Neural cell (in vitro differentiated cells): ENCODE measurements at regions not wholly inside any gene's neighbourhood (a gene's known extent, or its start where the extent isn't known, plus 50 kb on each side); places are given as distances from the start of the nearest gene placed in this dataset.

Source experiments
- H2AFZ ChIP-seq: fragments of 200-600, 300-800 bp; sonication (generic), shearing (Covaris generic); 2 replicates; pipeline ENCODE4 v1.6.0; 2014; ENCODE audit warnings: low read depth, mild to moderate bottlenecking, antibody characterized with exemption, low read length, moderate library complexity
- H3F3A ChIP-seq: fragments of 200-600 bp; shearing (Covaris generic); 2 replicates; pipeline ENCODE4 v1.6.1; 2016; ENCODE audit warnings: mild to moderate bottlenecking, moderate library complexity, mixed read lengths, antibody characterized with exemption, low read length; ENCODE audit not compliant: insufficient read depth, poor library complexity, severe bottlenecking
- H3K27ac ChIP-seq: fragments of 200-600, 300-800 bp; sonication (generic), shearing (Covaris generic); 2 replicates; pipeline ENCODE4 v1.5.1; 2014; ENCODE audit warnings: mild to moderate bottlenecking, low read length, moderate library complexity
- H3K27me3 ChIP-seq: fragments of 300-800, 200-600 bp; sonication (generic), shearing (Covaris generic); 2 replicates; pipeline ENCODE4 v1.6.0; 2014; ENCODE audit warnings: mild to moderate bottlenecking, low read depth, low read length, moderate library complexity; ENCODE audit not compliant: insufficient read depth
- H3K36me3 ChIP-seq: fragments of 300-800, 200-600 bp; sonication (generic), shearing (Covaris generic); 2 replicates; pipeline ENCODE4 v1.5.1; 2014; ENCODE audit warnings: mild to moderate bottlenecking, antibody characterized with exemption, low read length, moderate library complexity; ENCODE audit not compliant: insufficient read depth
- H3K4me2 ChIP-seq: fragments of 300-800, 200-600 bp; sonication (generic), shearing (Covaris generic); 2 replicates; pipeline ENCODE4 v1.6.0; 2014; ENCODE audit warnings: mild to moderate bottlenecking, low read length
- H3K4me3 ChIP-seq: fragments of 300-800, 200-600 bp; sonication (generic), shearing (Covaris generic); 2 replicates; pipeline ENCODE4 v1.5.1; 2014; ENCODE audit warnings: mild to moderate bottlenecking, low read length, moderate library complexity
- H3K79me2 ChIP-seq: fragments of 200-600 bp; shearing (Covaris generic); replicated peaks from 2 replicates; pipeline ENCODE4 v1.6.0; 2014; ENCODE audit warnings: mild to moderate bottlenecking, low read length, moderate library complexity; ENCODE audit not compliant: insufficient read depth
- H3K9ac ChIP-seq: fragments of 300-800, 200-600 bp; sonication (generic), shearing (Covaris generic); 2 replicates; pipeline ENCODE4 v1.6.1; 2016; ENCODE audit warnings: mild to moderate bottlenecking, low read length, mixed read lengths
- H3K9me2 ChIP-seq: fragments of 200-600 bp; shearing (Covaris generic); 2 replicates; pipeline ENCODE4 v1.6.1; 2016; ENCODE audit warnings: mild to moderate bottlenecking, low read length, mixed read lengths; ENCODE audit not compliant: insufficient read depth
- H3K9me3 ChIP-seq: fragments of 200-600, 300-800 bp; sonication (generic), shearing (Covaris generic); 2 replicates; pipeline ENCODE4 v1.6.1; 2016; ENCODE audit warnings: mild to moderate bottlenecking, mixed run types, low read length, moderate library complexity, mixed read lengths
- H4K20me1 ChIP-seq: fragments of 200-600 bp; shearing (Covaris generic); 2 replicates; pipeline ENCODE4 v1.6.1; 2016; ENCODE audit warnings: mild to moderate bottlenecking, mixed run types; ENCODE audit not compliant: insufficient read depth
- CTCF ChIP-seq: fragments of 450-650 bp; IDR thresholded peaks from 2 replicates; pipeline ENCODE4 v1.5.1; 2014; ENCODE audit warnings: antibody characterized with exemption, mild to moderate bottlenecking, moderate library complexity; ENCODE audit not compliant: poor library complexity, severe bottlenecking
- EP300 ChIP-seq: fragments of 450-650 bp; conservative IDR thresholded peaks from 2 replicates; pipeline ENCODE4 v1.6.1; 2014; ENCODE audit warnings: antibody characterized with exemption, mild to moderate bottlenecking, moderate library complexity; ENCODE audit not compliant: poor library complexity, severe bottlenecking
- MXI1 ChIP-seq: fragments of 450-650 bp; conservative IDR thresholded peaks from 2 replicates; pipeline ENCODE4 v1.6.1; 2014; ENCODE audit warnings: antibody characterized with exemption, mild to moderate bottlenecking; ENCODE audit not compliant: poor library complexity, severe bottlenecking
- POLR2AphosphoS5 ChIP-seq: IDR thresholded peaks from 2 replicates; pipeline ENCODE4 v1.6.1; 2012
- RAD21 ChIP-seq: fragments of 450-650 bp; conservative IDR thresholded peaks from 2 replicates; pipeline ENCODE4 v1.6.1; 2014; ENCODE audit warnings: antibody characterized with exemption, mild to moderate bottlenecking, moderate library complexity
- REST ChIP-seq: IDR thresholded peaks from 2 replicates; pipeline ENCODE4 v1.6.1; 2012; ENCODE audit warnings: borderline replicate concordance
- SMC3 ChIP-seq: fragments of 450-650 bp; conservative IDR thresholded peaks from 2 replicates; pipeline ENCODE4 v1.6.1; 2014; ENCODE audit warnings: antibody characterized with exemption, mild to moderate bottlenecking, moderate library complexity; ENCODE audit not compliant: poor library complexity
- TAF1 ChIP-seq: IDR thresholded peaks from 2 replicates; pipeline ENCODE4 v1.6.1; 2012; ENCODE audit warnings: low read depth

- Histone ChIP-seq H3K9me2 (no peaks in the 10 kb centered on the region), H3K4me3 (no peak overlapping the region), H3K4me2 (no peak overlapping the region), H3F3A (no peaks in the 10 kb centered on the region), H3K9ac (no peak overlapping the region), H3K27ac (no peak overlapping the region), H3K36me3 (no peaks in the 10 kb centered on the region), H3K27me3 (no peaks in the 10 kb centered on the region), H3K9me3 (no peaks in the 10 kb centered on the region), H2AFZ (no peak overlapping the region), H3K79me2 (no peaks in the 10 kb centered on the region), H4K20me1 (no peaks in the 10 kb centered on the region)
- no peak for TF ChIP-seq TAF1
- no peak for TF ChIP-seq EP300
- no peak for TF ChIP-seq REST
These were observed 97.4 kb downstream of the POSTN start for GRCh38 chr13:37501187-37501586.

- TF ChIP-seq EP300, result no peak
- no peak for TF ChIP-seq RAD21
- no peak for TF ChIP-seq POLR2AphosphoS5
- no peak for TF ChIP-seq REST
- TF ChIP-seq MXI1, result no peak
- H3K4me3 ChIP-seq, result no peak overlapping the region
- H3K4me2 ChIP-seq, result no peak overlapping the region
- no peak overlapping the region for H2AFZ ChIP-seq
- H3K9me2 ChIP-seq, result no peaks in the 10 kb centered on the region
- no peaks in the 10 kb centered on the region for H4K20me1 ChIP-seq
- H3K27ac ChIP-seq, result no peak overlapping the region
- no peak overlapping the region for H3K9ac ChIP-seq
- no peaks in the 10 kb centered on the region for H3K79me2 ChIP-seq
- H3K36me3 ChIP-seq, result no peaks in the 10 kb centered on the region
- H3K9me3 ChIP-seq, result no peaks in the 10 kb centered on the region
- no peaks in the 10 kb centered on the region for H3F3A ChIP-seq
- no peaks in the 10 kb centered on the region for H3K27me3 ChIP-seq
These were observed 103.5 kb downstream of the POSTN start for GRCh38 chr13:37495046-37495445.

GRCh38 chr13:37493775-37494174, 104.8 kb downstream of the POSTN start:
- Histone ChIP-seq H3K27me3 (no peaks in the 10 kb centered on the region), H3F3A (no peaks in the 10 kb centered on the region), H3K9me3 (no peaks in the 10 kb centered on the region), H2AFZ (no peak overlapping the region), H3K9me2 (no peaks in the 10 kb centered on the region), H3K36me3 (no peaks in the 10 kb centered on the region), H4K20me1 (no peaks in the 10 kb centered on the region), H3K9ac (no peak overlapping the region), H3K4me2 (no peak overlapping the region), H3K4me3 (no peak overlapping the region), H3K27ac (no peak overlapping the region), H3K79me2 (no peaks in the 10 kb centered on the region)
- TF ChIP-seq RAD21, result no peak
- no peak for TF ChIP-seq MXI1
- no peak for TF ChIP-seq CTCF
- no peak for TF ChIP-seq REST
- TF ChIP-seq SMC3, result no peak
- no peak for TF ChIP-seq TAF1
